H1 (cell line): ENCODE measurements at regions not wholly inside any gene's neighbourhood (a gene's known extent, or its start where the extent isn't known, plus 50 kb on each side); places are given as distances from the start of the nearest gene placed in this dataset.

Source experiments
- CTCF ChIA-PET: fragments of 300-600 bp; sonication (Branson Sonifier 250); formaldehyde crosslinking; loops from one replicate; lab custom pipeline; 2021; ENCODE audit not compliant: partially characterized antibody; lab: Charles Lee
- POLR2A ChIA-PET: fragments of 300-600 bp; sonication (Branson Sonifier 250); formaldehyde crosslinking; loops from one replicate; lab custom pipeline; 2021; ENCODE audit warnings: inconsistent platforms; ENCODE audit not compliant: partially characterized antibody; lab: Charles Lee
- DNase-seq, 2 experiments: peaks; one replicate each; pipeline versions ENCODE4 v3.0.0 to v3.0.0-alpha.2; 2010 to 2022; ENCODE audit warnings: low spot score in 2 of 2, low read depth in 1 of 2, mixed read lengths in 1 of 2
- FAIRE-seq: peaks from 2 replicates; lab custom pipeline; 2011; peaks lifted over from hg19 to GRCh38; lab: Jason Lieb, UNC
- H2AFZ ChIP-seq: 2 replicates; pipeline ENCODE4 v1.8.1; 2012; ENCODE audit warnings: low read length, inconsistent platforms
- H2AK5ac ChIP-seq: 2 replicates; pipeline ENCODE4 v1.6.1; 2013; ENCODE audit warnings: low read depth, low read length
- H2BK120ac ChIP-seq: replicated peaks from 2 replicates; pipeline ENCODE3; 2013; ENCODE audit warnings: low read depth, low read length, inconsistent platforms
- H2BK12ac ChIP-seq: 2 replicates; pipeline ENCODE4 v1.6.1; 2013; ENCODE audit warnings: low read depth, low read length
- H2BK15ac ChIP-seq: 2 replicates; pipeline ENCODE4 v1.6.1; 2013; ENCODE audit warnings: low read length
- H2BK20ac ChIP-seq: 2 replicates; pipeline ENCODE4 v1.6.1; 2013; ENCODE audit warnings: low read length
- H2BK5ac ChIP-seq: 2 replicates; pipeline ENCODE4 v1.6.1; 2013; ENCODE audit warnings: low read depth, low read length
- H3K14ac ChIP-seq: 2 replicates; pipeline ENCODE4 v1.6.1; 2013; ENCODE audit warnings: inconsistent platforms; ENCODE audit not compliant: insufficient read length
- H3K18ac ChIP-seq: 2 replicates; pipeline ENCODE4 v1.6.1; 2013; ENCODE audit warnings: low read length; ENCODE audit errors: extremely low read depth
- H3K23ac ChIP-seq: 2 replicates; pipeline ENCODE4 v1.6.1; 2013; ENCODE audit warnings: inconsistent platforms; ENCODE audit not compliant: insufficient read length
- H3K23me2 ChIP-seq: 2 replicates; pipeline ENCODE4 v1.6.1; 2013; ENCODE audit warnings: low read depth, low read length
- H3K27ac ChIP-seq: 2 replicates; pipeline ENCODE4 v1.6.1; 2011; ENCODE audit warnings: low read depth, low read length, inconsistent platforms
- H3K27me3 ChIP-seq, 4 experiments: replicated peaks in 1 of 4; 1 replicate in 1 of 4; 2 replicates in 3 of 4; pipeline versions ENCODE4 v1.6.1 to v1.8.1; 2011 to 2013; ENCODE audit warnings: low read length in 3 of 4, mild to moderate bottlenecking in 3 of 4, inconsistent platforms in 2 of 4, mixed read lengths in 2 of 4, moderate library complexity in 1 of 4; ENCODE audit not compliant: control insufficient read depth in 3 of 4, insufficient read depth in 3 of 4; ENCODE audit errors: extremely low read depth in 1 of 4
- H3K36me3 ChIP-seq, 4 experiments: 2 replicates each; pipeline versions ENCODE4 v1.6.1 to v1.8.1; 2011 to 2013; ENCODE audit warnings: mild to moderate bottlenecking in 4 of 4, low read length in 3 of 4, moderate library complexity in 2 of 4, control low read depth in 1 of 4, inconsistent platforms in 1 of 4; ENCODE audit not compliant: insufficient read depth in 4 of 4, control insufficient read depth in 2 of 4
- H3K4ac ChIP-seq: replicated peaks from 2 replicates; pipeline ENCODE3; 2013; ENCODE audit warnings: low read length, low read depth, mixed read lengths, inconsistent platforms; ENCODE audit not compliant: insufficient read length
- H3K4me1 ChIP-seq, 4 experiments: replicated peaks in 1 of 4; 1 replicate in 1 of 4; 2 replicates in 3 of 4; pipeline versions ENCODE4 v1.6.1 to v1.8.1; 2011 to 2013; ENCODE audit warnings: low read length in 3 of 4, inconsistent platforms in 2 of 4, mixed read lengths in 1 of 4; ENCODE audit not compliant: insufficient read depth in 4 of 4, control insufficient read depth in 3 of 4
- H3K4me2 ChIP-seq, 2 experiments: 2 replicates each; pipeline versions ENCODE4 v1.6.1 to v1.8.1; 2011 to 2013; ENCODE audit warnings: low read depth in 2 of 2, low read length in 2 of 2, control low read depth in 1 of 2, inconsistent platforms in 1 of 2, mild to moderate bottlenecking in 1 of 2; ENCODE audit not compliant: insufficient read depth in 1 of 2
- H3K4me3 ChIP-seq, 4 experiments: fragments of 200-600, 300-600 bp in 1 of 4; sonication (generic), shearing (Covaris generic), sonication (Bioruptor Twin) in 1 of 4; 2 replicates each; pipeline versions ENCODE4 v1.5.1 to v1.8.1; 2011 to 2016; ENCODE audit warnings: low read length in 4 of 4, low read depth in 3 of 4, control low read depth in 2 of 4, inconsistent platforms in 2 of 4, mild to moderate bottlenecking in 2 of 4, mixed read lengths in 1 of 4, moderate library complexity in 1 of 4; ENCODE audit not compliant: insufficient read depth in 2 of 4; ENCODE audit errors: extremely low read depth in 1 of 4
- H3K56ac ChIP-seq: replicated peaks from 2 replicates; pipeline ENCODE3; 2013; ENCODE audit warnings: low read depth, mild to moderate bottlenecking, mixed read lengths, low read length, inconsistent platforms; ENCODE audit not compliant: insufficient read length
- H3K79me1 ChIP-seq: 2 replicates; pipeline ENCODE4 v1.6.1; 2013; ENCODE audit warnings: low read depth, low read length, control low read depth
- H3K79me2 ChIP-seq, 2 experiments: 2 replicates each; pipeline versions ENCODE4 v1.6.1 to v1.8.1; 2012 to 2013; ENCODE audit warnings: low read length in 2 of 2, mild to moderate bottlenecking in 2 of 2, inconsistent platforms in 1 of 2; ENCODE audit not compliant: insufficient read depth in 2 of 2, control insufficient read depth in 1 of 2
- H3K9ac ChIP-seq, 4 experiments: replicated peaks in 1 of 4; 1 replicate in 1 of 4; 2 replicates in 3 of 4; pipeline versions ENCODE4 v1.6.1 to v1.8.1; 2011 to 2013; ENCODE audit warnings: low read depth in 3 of 4, low read length in 3 of 4, control low read depth in 2 of 4, mild to moderate bottlenecking in 2 of 4, moderate library complexity in 2 of 4, inconsistent platforms in 1 of 4; ENCODE audit errors: extremely low read depth in 1 of 4
- H3K9me3 ChIP-seq, 2 experiments: 2 replicates each; pipeline versions ENCODE4 v1.6.1 to v1.8.1; 2012 to 2013; ENCODE audit warnings: mild to moderate bottlenecking in 2 of 2, moderate library complexity in 2 of 2, control low read depth in 1 of 2, inconsistent platforms in 1 of 2, low read depth in 1 of 2, low read length in 1 of 2, mixed read lengths in 1 of 2; ENCODE audit not compliant: insufficient read depth in 2 of 2
- H4K20me1 ChIP-seq, 2 experiments: replicated peaks in 1 of 2; 2 replicates each; pipeline versions ENCODE3 to v1.8.1; 2011 to 2013; ENCODE audit warnings: inconsistent platforms in 2 of 2, low read length in 2 of 2, mild to moderate bottlenecking in 1 of 2; ENCODE audit not compliant: insufficient read depth in 2 of 2, control insufficient read depth in 1 of 2
- H4K5ac ChIP-seq: 2 replicates; pipeline ENCODE4 v1.6.1; 2013; ENCODE audit warnings: low read length, low read depth, mixed read lengths, inconsistent platforms; ENCODE audit not compliant: insufficient read length
- H4K8ac ChIP-seq: 2 replicates; pipeline ENCODE4 v1.8.0; 2013; ENCODE audit warnings: mild to moderate bottlenecking, moderate library complexity, low read length, inconsistent platforms; ENCODE audit not compliant: insufficient read depth; ENCODE audit errors: extremely low read depth
- H4K91ac ChIP-seq: replicated peaks from 2 replicates; pipeline ENCODE3; 2013; ENCODE audit warnings: low read length, mixed read lengths, inconsistent platforms; ENCODE audit not compliant: insufficient read length
- EGR1 ChIP-seq: IDR thresholded peaks from 2 replicates; pipeline ENCODE4 v1.6.1; 2011; ENCODE audit warnings: low read depth, low read length, borderline replicate concordance
- MAFK ChIP-seq: IDR thresholded peaks from 2 replicates; pipeline ENCODE4 v1.6.1; 2012; ENCODE audit warnings: low read depth, mild to moderate bottlenecking, improper control_type of control experiment, low read length
- WGBS, 2 experiments: shearing (Covaris generic) in 1 of 2; methylation state at CpG; one replicate each; pipeline versions ENCODE4 v1.1.6 to v1.1.7; 2013 to 2015; ENCODE audit warnings: low lambda C conversion rate in 2 of 2, mixed read lengths in 2 of 2, inconsistent platforms in 1 of 2, low coverage in 1 of 2, missing lambda C conversion rate in 1 of 2; ENCODE audit not compliant: insufficient replicate concordance in 2 of 2, insufficient coverage in 1 of 2, insufficient read length in 1 of 2; ENCODE audit errors: extremely low coverage in 1 of 2, missing lambda C conversion rate in 1 of 2; 5-methylcytosine and 5-hydroxymethylcytosine counted together

DNA sequence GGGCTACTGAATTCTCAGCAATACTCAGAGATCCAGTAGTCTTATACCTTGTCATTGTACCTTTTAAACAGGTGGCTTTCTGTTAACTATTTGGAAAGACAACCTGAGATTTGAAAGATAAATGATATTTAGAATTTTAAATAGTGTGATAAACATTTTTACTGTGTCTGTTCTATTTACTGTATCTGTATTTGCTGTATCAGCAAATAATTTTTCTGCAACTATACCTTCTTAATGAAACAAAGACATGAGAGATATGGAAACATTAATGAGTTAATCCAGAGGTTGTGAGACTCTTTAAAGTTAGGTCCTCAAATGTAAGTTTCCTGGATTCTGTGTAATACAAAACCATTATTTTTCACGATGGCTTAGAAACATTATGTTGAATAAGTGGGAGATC is 249.6 kb downstream of the CCDC59 start:
- FAIRE-seq (no peak), DNase-seq (no peak)
- no peak overlapping the region for H2AFZ ChIP-seq
- H3K9ac ChIP-seq, result no peak overlapping the region
- no peaks in the 10 kb centered on the region for H3K23me2 ChIP-seq
- no peaks in the 10 kb centered on the region for H4K20me1 ChIP-seq
- no peaks in the 10 kb centered on the region for H3K9me3 ChIP-seq
- WGBS, 2 experiments, result 80% methylated on average over 1 of the region's 1 CpG; no CpG with 5 or more reads in 1 of the 2 experiments
- no peaks in the 10 kb centered on the region for H3K79me2 ChIP-seq
- no peaks in the 10 kb centered on the region for H3K36me3 ChIP-seq
- TF ChIP-seq MAFK (peak; percentile 92), EGR1 (no peak)
- no peak overlapping the region for H3K4me2 ChIP-seq
- H2AK5ac ChIP-seq, result no peak overlapping the region
- H3K4ac ChIP-seq, result no peak overlapping the region
- no peaks in the 10 kb centered on the region for H3K79me1 ChIP-seq
- no peak overlapping the region for H3K4me3 ChIP-seq
- no peak overlapping the region for H3K56ac ChIP-seq
- no peak overlapping the region for H4K8ac ChIP-seq
- H4K5ac ChIP-seq, result no peak overlapping the region
- no peaks in the 10 kb centered on the region for H3K4me1 ChIP-seq
- no peak overlapping the region for H3K27ac ChIP-seq
- H3K23ac ChIP-seq, result no peak overlapping the region
- POLR2A ChIA-PET, result no interaction called here
- H3K18ac ChIP-seq, result no peak overlapping the region
- H2BK20ac ChIP-seq, result no peak overlapping the region
- H2BK15ac ChIP-seq, result no peak overlapping the region
- H4K91ac ChIP-seq, result no peak overlapping the region
- no peaks in the 10 kb centered on the region for H3K27me3 ChIP-seq
- H2BK120ac ChIP-seq, result no peak overlapping the region
- no peak overlapping the region for H3K14ac ChIP-seq
- CTCF ChIA-PET, result no interaction called here
- no peak overlapping the region for H2BK12ac ChIP-seq
- H2BK5ac ChIP-seq, result no peak overlapping the region
